ENCODE measurements at regions not wholly inside any gene's neighbourhood (a gene's known extent, or its start where the extent isn't known, plus 50 kb on each side); places are given as distances from the start of the nearest gene placed in this dataset.

DNA sequence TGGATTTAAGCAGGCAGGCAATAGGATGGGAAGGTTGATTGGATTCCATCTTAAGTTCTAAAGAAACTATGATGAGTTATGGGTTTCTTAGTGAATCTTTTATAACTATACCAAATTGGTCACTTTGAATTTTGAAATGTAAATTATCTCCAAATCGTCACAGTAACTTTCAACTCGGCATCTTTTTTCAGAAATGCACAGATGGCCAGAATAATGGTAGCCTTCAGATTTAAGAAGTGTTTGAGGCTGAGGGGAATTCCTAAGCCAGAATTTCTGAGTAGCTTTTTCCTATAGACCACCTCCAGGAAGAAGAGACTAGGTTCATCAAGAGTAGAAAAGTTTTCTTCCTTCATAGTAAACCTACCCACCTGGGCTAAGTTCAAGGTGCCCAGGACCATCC is 663.7 kb upstream of the TENM3 start:
- POLR2A ChIA-PET, result no interaction called here
- CTCF ChIA-PET, result interaction anchor here (0.5 kb wide), 1 partner anchor 12 kb away, joined by 6 read pairs; no protein-coding TSS in a partner anchor
- TF ChIP-seq EGR1 (IDR thresholded peaks at IDR 0.05; ENCODE audit: low read depth) (no peak), YY1 (IDR thresholded peaks at IDR 0.05; ENCODE audit: extremely low read depth, insufficient replicate concordance, low read depth, low read length) (no peak), EZH2 (IDR thresholded peaks at IDR 0.05) (no peak), RAD21 (IDR thresholded peaks at IDR 0.05; ENCODE audit: low read depth) (no peak), ZFX (IDR thresholded peaks at IDR 0.05) (no peak), SIN3A (IDR thresholded peaks at IDR 0.05; ENCODE audit: low read depth) (no peak), ELF1 (IDR thresholded peaks at IDR 0.05; ENCODE audit: borderline replicate concordance, low read depth) (no peak), FOSL1 (IDR thresholded peaks at IDR 0.05; ENCODE audit: low read depth) (no peak), POLR2AphosphoS5 (IDR thresholded peaks at IDR 0.05; ENCODE audit: low read depth, low read length) (no peak)
- TF ChIP-seq, protein P1, sequence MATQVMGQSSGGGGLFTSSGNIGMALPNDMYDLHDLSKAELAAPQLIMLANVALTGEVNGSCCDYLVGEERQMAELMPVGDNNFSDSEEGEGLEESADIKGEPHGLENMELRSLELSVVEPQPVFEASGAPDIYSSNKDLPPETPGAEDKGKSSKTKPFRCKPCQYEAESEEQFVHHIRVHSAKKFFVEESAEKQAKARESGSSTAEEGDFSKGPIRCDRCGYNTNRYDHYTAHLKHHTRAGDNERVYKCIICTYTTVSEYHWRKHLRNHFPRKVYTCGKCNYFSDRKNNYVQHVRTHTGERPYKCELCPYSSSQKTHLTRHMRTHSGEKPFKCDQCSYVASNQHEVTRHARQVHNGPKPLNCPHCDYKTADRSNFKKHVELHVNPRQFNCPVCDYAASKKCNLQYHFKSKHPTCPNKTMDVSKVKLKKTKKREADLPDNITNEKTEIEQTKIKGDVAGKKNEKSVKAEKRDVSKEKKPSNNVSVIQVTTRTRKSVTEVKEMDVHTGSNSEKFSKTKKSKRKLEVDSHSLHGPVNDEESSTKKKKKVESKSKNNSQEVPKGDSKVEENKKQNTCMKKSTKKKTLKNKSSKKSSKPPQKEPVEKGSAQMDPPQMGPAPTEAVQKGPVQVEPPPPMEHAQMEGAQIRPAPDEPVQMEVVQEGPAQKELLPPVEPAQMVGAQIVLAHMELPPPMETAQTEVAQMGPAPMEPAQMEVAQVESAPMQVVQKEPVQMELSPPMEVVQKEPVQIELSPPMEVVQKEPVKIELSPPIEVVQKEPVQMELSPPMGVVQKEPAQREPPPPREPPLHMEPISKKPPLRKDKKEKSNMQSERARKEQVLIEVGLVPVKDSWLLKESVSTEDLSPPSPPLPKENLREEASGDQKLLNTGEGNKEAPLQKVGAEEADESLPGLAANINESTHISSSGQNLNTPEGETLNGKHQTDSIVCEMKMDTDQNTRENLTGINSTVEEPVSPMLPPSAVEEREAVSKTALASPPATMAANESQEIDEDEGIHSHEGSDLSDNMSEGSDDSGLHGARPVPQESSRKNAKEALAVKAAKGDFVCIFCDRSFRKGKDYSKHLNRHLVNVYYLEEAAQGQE (IDR thresholded peaks at IDR 0.05; ENCODE audit: low read depth), result no peak
- TF ChIP-seq, protein P2, sequence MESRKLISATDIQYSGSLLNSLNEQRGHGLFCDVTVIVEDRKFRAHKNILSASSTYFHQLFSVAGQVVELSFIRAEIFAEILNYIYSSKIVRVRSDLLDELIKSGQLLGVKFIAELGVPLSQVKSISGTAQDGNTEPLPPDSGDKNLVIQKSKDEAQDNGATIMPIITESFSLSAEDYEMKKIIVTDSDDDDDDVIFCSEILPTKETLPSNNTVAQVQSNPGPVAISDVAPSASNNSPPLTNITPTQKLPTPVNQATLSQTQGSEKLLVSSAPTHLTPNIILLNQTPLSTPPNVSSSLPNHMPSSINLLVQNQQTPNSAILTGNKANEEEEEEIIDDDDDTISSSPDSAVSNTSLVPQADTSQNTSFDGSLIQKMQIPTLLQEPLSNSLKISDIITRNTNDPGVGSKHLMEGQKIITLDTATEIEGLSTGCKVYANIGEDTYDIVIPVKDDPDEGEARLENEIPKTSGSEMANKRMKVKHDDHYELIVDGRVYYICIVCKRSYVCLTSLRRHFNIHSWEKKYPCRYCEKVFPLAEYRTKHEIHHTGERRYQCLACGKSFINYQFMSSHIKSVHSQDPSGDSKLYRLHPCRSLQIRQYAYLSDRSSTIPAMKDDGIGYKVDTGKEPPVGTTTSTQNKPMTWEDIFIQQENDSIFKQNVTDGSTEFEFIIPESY (IDR thresholded peaks at IDR 0.05; ENCODE audit: extremely low read depth, insufficient replicate concordance, low read length), result no peak
- no peak for DNase-seq (ENCODE audit: low read depth, low spot score)
- Histone ChIP-seq H4K20me1 (ENCODE audit: insufficient read depth) (no peaks in the 10 kb centered on the region), H3K9ac (ENCODE audit: low read length) (no peak overlapping the region), H3K79me2 (ENCODE audit: insufficient read depth, low read length) (no peaks in the 10 kb centered on the region), H3K9me3 (ENCODE audit: control insufficient read depth in 1 of 2, insufficient read depth in 1 of 2, low read depth in 1 of 2, low read length in 2 of 2) (no peaks in the 10 kb centered on the region), H3K27ac (ENCODE audit: low read depth, low read length) (no peak overlapping the region), H3K4me3 (replicated peaks in 1 of 2; ENCODE audit: low read depth in 1 of 2, low read length in 2 of 2) (no peak overlapping the region), H3K4me1 (ENCODE audit: control insufficient read depth in 1 of 2, insufficient read depth in 2 of 2, low read length in 2 of 2) (no peaks in the 10 kb centered on the region), H3K36me3 (ENCODE audit: control insufficient read depth in 1 of 2, insufficient read depth in 2 of 2, low read length in 2 of 2) (no peaks in the 10 kb centered on the region), H3K27me3 (ENCODE audit: insufficient read depth, low read length) (0 out of 2 replicates have a peak, but pooled peaks cover 3% of the 10 kb centered on the region), H3K9me2 (ENCODE audit: insufficient read depth) (no peaks in the 10 kb centered on the region), H2AFZ (ENCODE audit: low read depth, low read length, poor library complexity, severe bottlenecking) (no peak overlapping the region), H3K4me2 (ENCODE audit: low read length) (no peak overlapping the region)
- BruUV-seq (replicated peaks), result no TSS peak
- ATAC-seq, result no peak
- RAD21 ChIA-PET (ENCODE audit: low non-redundant PET in 1 of 2, low total read pairs in 2 of 2, uncharacterized antibody in 2 of 2, unreplicated experiment in 2 of 2), result no interaction called here
- intact Hi-C loops (cut with micrococcal nuclease), result no loop called here

All from HCT116 (cell line).